GM19043 (cell line): ENCODE measurements at regions not wholly inside any gene's neighbourhood (a gene's known extent, or its start where the extent isn't known, plus 50 kb on each side); places are given as distances from the start of the nearest gene placed in this dataset.
"Not testable (repeated sequence)": the region's sequence is repeated elsewhere in the genome, so short reads cannot be mapped to it uniquely, and the experiment has no call there.

ENCODE experiments used
- ATAC-seq: cut with Tn5 transposase; IDR thresholded peaks from one replicate; pipeline ENCODE4 v1.9.1; 2021; ENCODE audit warnings: low read depth; ENCODE audit not compliant: unreplicated experiment

DNA sequence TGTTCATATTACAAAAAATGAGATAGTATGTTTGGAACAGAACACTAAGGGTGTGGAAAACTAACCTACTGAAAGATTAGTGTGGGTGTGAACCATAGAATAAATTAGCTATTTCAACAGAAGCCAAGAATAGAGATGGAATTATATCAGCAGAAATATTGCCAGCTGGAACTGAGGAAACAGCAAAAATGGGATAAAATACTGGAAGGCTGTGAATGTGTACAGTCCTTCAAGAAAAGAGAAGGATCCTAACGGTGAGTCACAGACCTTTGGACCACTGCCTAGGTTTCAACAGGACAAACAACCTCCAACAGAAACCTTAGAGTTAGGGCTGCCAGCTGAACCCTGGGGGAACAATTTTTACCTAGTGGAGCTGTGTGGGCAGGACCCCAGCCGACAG is 395.0 kb downstream of the ZWINT start:
- no peak for ATAC-seq

DNA sequence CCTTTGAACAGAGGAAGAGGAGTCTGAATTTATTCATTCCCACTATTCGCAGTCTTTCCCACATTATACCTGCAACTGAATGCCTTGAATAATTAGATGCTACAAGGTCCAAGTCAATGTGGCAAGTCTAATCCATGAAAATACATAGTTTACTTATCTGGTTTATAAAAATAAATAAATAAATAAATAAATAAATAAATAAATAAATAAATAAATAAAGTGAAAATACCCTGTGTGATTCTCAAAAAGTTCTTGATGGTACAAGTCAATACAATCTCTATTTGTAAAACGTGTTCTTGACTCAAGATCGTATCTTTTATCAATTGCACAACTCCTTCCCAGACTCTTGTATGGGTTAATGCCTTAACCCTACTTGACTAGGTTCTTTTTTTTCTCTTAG is 417.7 kb downstream of the ZWINT start:
- ATAC-seq: no peak

DNA sequence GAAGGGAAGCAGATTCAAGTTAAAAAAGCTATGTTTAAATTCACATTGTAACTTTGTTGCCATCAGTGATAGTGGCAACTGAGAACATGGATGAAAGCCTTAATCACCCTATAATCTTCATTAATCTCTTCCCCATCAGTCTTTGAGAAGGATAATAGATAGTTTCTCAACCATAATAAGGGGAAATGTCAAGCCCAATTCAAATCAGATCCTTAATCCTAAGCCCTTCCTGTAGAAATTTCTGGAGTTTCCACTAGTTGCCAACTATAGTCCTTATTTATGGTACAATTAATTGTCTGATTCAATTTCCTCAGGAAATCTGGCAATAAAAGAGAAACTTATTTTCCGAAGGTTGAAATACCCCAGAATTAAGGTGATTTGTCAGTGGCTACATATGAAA is 431.8 kb downstream of the ZWINT start:
- ATAC-seq: no peak

DNA sequence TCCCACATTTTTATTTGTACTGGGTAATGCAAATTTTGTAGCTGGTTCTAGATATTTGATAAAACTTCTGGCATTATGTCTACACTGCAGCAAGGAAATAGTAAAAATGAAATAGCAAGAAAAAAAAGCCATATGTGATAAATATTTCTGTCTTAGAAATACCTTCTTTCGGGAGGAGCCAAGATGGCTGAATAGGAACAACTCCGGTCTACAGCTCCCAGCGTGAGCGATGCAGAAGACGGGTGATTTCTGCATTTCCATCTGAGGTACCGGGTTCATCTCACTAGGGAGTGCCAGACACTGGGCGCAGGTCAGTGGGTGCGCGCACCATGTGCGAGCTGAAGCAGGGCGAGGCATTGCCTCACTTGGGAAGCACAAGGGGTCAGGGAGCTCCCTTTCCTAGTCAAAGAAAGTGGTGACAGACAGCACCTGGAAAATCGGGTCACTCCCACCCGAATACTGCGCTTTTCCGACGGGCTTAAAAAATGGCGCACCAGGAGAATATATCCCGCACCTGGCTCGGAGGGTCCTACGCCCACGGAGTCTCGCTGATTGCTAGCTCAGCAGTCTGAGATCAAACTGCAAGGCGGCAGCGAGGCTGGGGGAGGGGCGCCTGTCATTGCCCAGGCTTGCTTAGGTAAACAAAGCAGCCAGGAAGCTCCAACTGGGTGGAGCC is 461.4 kb downstream of the ZWINT start:
- not testable (repeated sequence) for ATAC-seq

DNA sequence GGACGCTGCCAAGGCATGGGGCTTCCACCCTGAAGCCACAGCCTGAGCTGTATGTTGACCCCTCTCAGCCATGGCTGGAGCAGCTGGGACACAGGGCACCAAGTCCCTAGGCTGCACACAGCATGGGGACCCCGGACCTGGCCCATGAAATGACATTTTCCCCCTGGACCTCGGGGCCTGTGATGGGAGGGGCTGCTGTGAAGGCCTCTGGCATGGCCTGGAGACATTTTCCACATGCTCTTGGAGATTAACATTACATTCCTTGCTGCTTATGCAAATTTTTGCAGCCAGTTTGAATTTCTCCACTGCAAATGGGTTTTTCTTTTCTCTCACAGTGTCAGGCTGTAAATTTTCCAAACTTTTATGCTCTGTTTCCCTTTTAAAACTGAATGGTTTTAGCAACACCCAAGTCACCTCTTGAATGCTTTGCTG is 463.6 kb downstream of the ZWINT start:
- ATAC-seq: no peak

DNA sequence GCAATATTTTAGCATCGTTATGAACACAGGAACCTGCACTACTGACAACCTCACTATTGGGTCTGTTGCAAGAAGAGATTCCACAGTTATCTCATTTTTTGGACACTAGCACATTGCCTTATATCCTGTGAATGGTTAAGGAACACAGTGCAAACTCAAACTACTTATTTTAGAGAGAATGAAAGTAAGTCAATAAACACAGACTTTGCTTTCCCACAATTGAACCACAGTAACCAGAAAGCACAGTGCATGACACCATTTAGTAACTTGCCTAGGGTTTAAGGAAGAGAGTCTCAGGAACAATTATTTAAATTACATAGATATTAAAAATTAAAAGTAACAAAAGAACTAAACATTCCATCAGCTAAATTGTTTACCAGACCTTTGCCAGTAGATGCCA is 468.8 kb downstream of the ZWINT start:
- no peak for ATAC-seq

DNA sequence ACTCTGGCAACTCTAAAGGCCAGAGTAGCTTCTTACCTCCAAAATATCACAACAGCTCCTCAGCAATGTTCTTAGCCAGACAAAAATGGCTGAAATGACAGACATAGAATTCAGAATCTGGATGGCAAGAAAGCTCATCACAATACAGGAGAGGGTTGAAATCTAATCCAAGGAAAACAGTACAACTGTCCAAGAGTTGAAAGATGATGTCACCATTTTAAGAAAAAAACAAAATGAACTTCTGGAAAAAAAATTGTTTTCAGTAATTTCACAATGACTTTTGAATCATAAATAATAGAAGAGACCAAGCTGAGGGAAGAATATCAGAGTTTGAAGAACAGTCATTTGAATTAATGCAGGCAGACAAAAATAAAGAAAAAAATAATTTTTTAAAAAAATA is 479.5 kb downstream of the ZWINT start:
- no peak for ATAC-seq

DNA sequence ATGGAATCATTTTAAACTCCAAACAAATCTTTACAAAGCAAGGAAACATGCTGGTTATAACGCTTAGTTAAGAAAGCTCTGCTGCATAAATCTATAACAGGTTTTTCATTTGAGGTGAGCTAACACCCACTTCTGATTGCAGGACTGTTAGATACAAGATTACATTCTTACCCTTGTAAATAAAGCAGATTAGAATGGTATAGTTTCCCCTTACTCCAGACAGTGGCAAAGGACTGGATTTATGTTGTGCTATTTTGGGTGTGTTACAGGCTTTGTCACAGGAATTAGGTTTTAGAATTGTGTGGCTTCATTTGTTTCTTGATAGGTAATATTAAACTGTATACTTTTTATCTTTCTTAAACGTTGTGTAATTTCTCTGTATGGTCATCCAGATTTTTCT is 487.6 kb downstream of the ZWINT start:
- no peak for ATAC-seq

DNA sequence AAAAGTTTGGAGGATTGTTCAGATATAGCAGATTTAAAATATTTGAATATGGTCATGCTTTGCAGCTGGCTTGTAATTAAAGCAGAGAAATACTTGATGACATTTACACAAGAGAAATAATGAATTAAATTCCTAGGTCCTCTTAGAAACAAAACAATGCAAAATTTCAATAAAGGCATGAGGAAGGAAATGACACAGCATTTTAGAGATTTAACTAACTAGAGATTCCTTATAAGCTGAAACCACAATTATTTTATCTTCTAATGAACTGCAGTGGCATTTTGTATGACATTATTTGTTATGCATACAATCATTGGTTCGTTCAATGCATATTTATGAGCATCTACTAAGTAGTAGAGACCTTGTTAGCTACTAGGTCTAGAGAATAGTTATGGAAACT is 490.9 kb downstream of the ZWINT start:
- no peak for ATAC-seq

DNA sequence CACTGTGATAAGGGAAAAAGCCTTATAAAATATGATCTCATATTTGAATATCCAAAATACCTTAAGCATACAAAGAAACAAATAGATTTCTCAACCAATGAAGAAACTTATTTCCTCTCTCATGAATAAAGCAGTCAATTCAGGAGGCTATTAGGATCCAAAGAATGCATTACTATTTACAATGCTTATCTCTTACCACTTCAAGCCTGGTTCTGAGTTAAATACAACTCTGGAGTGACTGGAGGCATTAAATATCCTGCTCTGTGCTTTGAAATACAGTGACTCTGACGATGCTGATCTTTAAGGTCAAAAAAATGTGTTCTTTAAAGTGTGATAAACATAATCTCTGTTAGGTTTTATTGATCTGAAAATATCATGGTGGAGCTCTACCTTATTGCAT is 493.2 kb downstream of the ZWINT start:
- ATAC-seq: no peak

DNA sequence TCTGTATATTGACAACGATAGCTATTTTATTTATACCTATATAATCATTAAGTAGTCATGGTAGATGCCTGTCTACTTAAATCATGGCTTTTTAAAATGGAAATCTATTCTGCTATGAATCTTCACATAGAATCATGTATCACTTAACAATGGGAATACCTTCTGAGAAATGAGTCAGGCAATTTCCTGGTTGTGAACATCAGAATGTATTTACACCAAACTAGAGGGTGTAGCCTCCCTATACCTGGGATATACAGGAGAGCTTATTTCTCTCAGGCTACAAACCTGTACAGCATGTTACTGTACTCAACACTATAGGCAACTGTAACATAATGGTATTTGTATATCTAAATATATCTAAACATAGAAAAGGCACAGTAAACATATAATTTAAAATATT is 502.3 kb downstream of the ZWINT start:
- ATAC-seq: no peak

DNA sequence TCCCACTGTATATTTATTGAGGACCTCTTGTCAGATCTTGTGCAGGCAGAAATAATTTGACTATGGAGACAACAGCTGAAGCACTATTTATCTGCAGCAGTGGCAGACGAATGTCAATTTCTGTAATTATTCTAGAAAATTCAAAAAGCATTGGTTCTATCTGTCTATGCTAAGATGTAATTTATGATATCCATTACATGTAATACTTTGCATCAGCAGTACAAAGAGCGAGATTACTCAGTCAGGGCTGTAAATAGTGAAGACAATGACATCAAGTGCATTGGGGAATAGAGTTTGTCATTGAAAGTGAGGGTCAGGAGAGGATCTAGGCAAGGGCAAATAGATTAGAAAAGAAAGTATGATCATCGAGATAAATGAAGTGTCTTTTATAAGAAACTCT is 508.2 kb downstream of the ZWINT start:
- ATAC-seq: no peak

DNA sequence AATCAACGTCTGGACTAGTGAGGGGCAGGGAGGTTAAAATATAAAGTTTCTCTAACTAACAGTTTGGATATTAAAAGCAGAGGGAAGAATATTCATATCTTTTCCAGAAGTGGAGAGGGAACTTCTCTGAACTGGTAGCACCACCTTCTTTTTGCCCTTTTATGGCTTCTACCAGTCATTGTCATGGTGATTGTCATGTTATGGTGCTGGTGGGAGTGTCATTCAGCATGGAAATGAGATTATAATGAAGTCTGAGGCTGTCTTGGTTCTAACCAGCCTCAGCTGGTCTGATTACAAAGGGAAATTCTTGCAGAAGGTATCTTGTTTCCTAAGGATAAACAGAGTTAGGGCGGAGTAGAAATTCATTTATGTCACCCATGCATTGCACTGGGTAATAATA is 523.8 kb downstream of the ZWINT start:
- ATAC-seq: no peak

DNA sequence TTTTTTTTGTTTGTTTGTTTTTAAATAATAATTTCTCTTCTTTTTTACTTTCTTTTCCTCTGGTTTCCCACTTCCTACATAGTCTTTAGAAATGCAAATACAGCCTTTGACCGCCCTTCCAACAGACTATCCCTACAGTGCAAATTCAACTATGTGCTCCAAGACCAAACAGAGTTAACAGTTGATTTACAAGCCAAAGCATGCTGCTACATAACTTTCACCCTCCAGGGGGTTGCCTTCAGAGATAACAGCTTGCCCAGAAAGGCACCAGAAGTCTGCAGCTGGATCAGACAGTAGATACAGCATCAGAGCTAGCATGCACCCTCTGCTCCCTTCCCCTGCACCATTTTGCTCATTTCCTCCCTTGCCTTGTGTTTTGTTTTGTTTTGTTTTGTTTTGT is 539.0 kb downstream of the ZWINT start:
- ATAC-seq: no peak

DNA sequence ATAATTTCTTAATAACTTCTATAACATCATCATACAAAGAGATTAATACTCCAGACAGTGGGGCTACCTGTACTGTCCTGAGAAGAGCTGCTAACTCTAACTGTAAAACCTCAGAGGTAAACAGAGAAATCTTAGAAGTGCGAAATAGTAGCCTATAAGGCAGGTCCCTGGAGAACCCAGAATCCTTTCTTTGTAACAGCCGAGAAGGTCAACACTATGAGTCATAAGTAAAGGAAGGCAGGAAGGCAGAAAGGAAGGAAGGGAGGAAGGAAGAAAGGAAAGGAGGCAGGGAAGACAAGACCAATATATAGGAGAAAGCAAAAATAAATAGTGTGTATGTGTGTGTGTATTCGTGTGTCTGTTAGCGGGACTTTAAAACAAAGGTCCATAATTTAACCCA is 540.6 kb downstream of the ZWINT start:
- ATAC-seq: no peak

DNA sequence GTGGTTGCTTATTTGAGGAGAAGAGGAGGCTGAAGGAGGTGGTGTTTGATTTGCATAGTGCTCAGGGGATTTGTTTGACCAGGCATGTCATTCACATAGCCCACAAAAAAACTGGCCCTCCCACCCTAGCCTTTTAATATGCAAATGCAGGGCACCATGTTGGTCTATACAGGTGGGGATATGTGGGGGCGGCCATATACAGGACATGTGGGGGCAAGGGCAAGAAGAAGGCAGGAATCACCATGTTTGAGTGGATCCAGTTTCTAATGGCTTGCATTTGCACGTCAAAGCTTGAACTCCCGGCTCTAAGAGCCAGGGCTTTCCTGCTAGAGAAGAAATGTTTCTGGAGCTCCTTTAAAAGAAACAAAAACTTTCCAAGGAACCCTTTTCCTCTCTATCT is 541.0 kb downstream of the ZWINT start:
- ATAC-seq: no peak

DNA sequence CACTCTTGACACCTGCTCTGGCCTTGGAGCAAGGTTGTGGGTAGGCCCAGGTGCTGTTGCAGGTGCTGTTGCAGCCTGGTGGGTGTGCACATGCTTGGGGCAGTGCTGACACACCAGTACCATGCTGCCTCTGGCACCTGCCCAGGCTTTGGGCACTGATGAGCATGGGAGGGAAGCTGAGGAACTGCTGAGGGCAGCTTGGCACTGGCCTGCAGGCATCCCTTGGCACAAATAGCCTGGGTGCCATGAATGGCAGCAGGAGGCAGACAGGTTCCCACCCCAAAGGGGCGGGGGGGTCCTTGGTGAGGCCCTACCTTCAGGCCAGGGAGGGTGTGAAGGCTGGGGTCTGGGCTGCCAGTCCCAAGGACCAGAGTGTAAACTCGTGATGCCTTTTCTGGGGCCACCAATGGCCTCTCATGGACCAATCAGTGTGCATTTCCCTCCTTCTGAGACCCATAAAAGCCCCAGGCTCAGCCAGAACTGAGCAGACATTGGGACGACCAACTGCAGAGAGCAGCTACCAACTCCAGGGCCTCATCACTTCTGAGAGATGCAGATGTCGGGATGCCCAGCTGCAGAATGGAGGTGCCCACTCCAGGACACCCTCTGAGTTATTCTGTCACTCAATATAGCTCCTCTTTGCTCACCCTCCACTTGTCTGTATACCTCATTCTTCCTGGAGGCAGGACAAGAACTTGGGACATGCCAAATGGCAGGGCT is 547.4 kb downstream of the ZWINT start:
- ATAC-seq: no peak

DNA sequence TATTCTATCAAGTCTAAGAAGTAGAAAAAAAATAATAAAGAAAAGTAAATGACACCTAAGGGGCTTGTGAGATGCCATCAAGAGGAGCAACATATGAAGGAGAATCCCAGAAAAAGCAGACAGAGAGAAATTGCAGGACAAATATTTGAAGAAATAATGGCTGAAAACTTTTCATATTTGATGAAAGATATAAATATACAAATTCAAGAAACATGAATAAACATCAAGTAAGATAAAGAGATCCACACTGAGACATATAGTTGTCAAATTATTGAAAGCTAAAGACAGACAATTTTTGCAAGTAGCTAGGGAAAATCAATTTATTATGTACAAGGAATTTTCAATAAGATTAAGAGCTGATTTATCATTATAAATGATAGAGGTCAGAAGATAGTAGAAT is 558.0 kb downstream of the ZWINT start:
- ATAC-seq: no peak

DNA sequence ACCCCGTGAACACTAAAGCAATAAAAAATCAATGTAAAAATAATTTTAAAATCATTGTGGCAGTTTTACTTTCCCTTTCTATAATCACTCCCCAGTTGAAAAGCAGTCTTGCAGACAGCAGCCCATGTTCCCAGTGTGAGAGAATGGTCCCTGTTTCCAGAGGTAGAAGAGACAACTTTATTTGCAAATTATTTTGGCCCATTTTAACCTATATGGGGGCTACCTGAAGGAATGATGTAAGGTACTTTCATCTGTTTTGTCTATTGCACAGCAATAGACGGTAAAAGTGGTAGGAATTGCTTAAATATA is 559.8 kb downstream of the ZWINT start:
- no peak for ATAC-seq

DNA sequence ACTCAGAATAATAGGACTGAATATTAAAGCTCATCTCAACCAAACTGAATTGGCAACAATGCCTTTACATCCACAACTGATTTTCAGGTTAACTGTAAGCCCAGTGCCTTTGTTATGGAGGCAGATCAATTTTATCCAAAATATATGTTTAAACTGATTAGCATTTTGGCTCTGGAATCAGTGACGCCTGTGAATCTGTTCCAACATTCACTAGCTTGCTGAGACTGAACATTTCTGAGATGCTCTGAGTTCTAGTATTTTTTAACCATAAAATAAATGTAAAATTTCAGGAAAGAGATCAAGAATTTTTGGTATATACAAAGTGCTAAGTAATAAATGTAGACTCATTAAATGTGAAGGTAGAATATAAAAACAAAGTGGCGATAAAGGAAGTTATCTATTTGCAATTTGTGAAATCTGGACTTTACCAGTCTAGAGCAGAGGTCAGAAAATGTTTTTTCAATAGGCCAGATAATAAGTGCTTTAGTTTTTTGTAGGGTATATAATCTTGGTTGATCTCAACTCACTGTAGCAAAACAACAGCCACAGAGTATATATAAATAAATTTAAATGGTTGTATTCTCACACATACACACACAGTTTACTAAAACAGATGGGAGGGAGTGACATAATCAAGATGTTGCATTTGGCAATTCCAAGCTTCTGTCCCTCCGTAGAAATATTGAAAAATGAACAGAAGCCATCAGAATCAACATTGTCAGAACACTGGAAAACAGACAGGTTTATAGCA is 560.3 kb downstream of the ZWINT start:
- no peak for ATAC-seq

DNA sequence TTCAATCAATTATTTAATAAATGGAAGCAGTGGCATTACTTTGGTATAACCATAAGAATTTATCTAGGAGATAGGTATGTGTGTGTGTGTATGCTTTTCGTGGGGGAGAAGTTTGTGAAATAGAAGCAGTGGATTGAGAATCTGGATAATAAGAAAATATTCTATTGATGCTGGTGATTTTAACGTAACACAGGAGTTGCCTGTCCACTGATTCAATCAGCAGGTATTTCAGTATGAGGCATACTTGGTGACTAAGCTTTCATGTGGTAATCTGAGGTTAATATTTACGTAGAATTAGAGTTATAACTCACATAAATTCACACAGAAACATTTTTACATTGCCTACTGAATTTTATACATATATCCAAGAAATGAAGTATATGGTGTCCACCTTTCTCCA is 568.0 kb downstream of the ZWINT start:
- no peak for ATAC-seq

DNA sequence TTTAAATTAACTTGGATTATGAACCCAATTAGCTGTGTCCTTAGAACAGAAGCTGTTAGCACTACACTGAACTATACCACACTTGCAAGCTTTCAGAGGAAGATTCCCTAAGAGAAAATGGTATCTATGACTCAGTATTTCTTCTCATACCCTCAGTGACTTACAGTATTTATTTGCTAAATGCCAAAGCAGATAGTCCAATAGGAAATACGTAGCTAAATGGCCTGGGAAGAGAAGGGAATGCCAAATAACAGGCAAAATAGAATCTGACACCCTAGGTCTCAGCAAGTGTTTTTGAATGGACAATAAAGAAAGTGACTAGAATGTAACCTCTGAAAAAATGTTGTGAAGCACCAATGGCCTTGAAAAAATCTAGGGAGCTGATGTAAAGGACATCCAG is 570.8 kb downstream of the ZWINT start:
- not testable (repeated sequence) for ATAC-seq
